ENCODE measurements at regions not wholly inside any gene's neighbourhood (a gene's known extent, or its start where the extent isn't known, plus 50 kb on each side); places are given as distances from the start of the nearest gene placed in this dataset.

GRCh38 chr20:23299673-23300050 is 50.9 kb upstream of the NXT1 start:
- no peaks in the 10 kb centered on the region for H3K36me3 ChIP-seq
- H3K9me3 ChIP-seq = no peaks in the 10 kb centered on the region
- no peak overlapping the region for H3K27ac ChIP-seq
- H3K4me1 ChIP-seq = no peaks in the 10 kb centered on the region
- DNase-seq = no peak
- no peak for TF ChIP-seq CTCF (IDR thresholded peaks at IDR 0.05)
- no peaks in the 10 kb centered on the region for H3K27me3 ChIP-seq
- H3K4me3 ChIP-seq = no peak overlapping the region
- intact Hi-C loops (cut with DNase I; ENCODE audit: low total_unique reads) = no loop called here

GRCh38 chr20:23298926-23299672 is 51.5 kb upstream of the NXT1 start:
- no peak for TF ChIP-seq CTCF (IDR thresholded peaks at IDR 0.05)
- no peak overlapping the region for H3K27ac ChIP-seq
- no peaks in the 10 kb centered on the region for H3K9me3 ChIP-seq
- DNase-seq = no peak
- no peak overlapping the region for H3K4me3 ChIP-seq
- no peaks in the 10 kb centered on the region for H3K36me3 ChIP-seq
- H3K27me3 ChIP-seq = no peaks in the 10 kb centered on the region
- intact Hi-C loops (cut with DNase I; ENCODE audit: low total_unique reads) = no loop called here
- no peaks in the 10 kb centered on the region for H3K4me1 ChIP-seq

GRCh38 chr20:23298155-23298554 is 52.4 kb upstream of the NXT1 start:
- H3K4me3 ChIP-seq = no peak overlapping the region
- no peaks in the 10 kb centered on the region for H3K27me3 ChIP-seq
- H3K27ac ChIP-seq = no peak overlapping the region
- DNase-seq = no peak
- H3K9me3 ChIP-seq = no peaks in the 10 kb centered on the region
- intact Hi-C loops (cut with DNase I; ENCODE audit: low total_unique reads) = no loop called here
- no peaks in the 10 kb centered on the region for H3K4me1 ChIP-seq
- no peak for TF ChIP-seq CTCF (IDR thresholded peaks at IDR 0.05)
- H3K36me3 ChIP-seq = no peaks in the 10 kb centered on the region

GRCh38 chr20:23296841-23297701 is 53.5 kb upstream of the NXT1 start:
- intact Hi-C loops (cut with DNase I; ENCODE audit: low total_unique reads) = no loop called here
- H3K27ac ChIP-seq = no peak overlapping the region
- no peaks in the 10 kb centered on the region for H3K9me3 ChIP-seq
- no peaks in the 10 kb centered on the region for H3K27me3 ChIP-seq
- no peaks in the 10 kb centered on the region for H3K36me3 ChIP-seq
- no peak overlapping the region for H3K4me3 ChIP-seq
- TF ChIP-seq CTCF (IDR thresholded peaks at IDR 0.05) = no peak
- no peaks in the 10 kb centered on the region for H3K4me1 ChIP-seq
- no peak for DNase-seq

GRCh38 chr20:23295934-23296333 is 54.7 kb upstream of the NXT1 start:
- intact Hi-C loops (cut with DNase I; ENCODE audit: low total_unique reads) = no loop called here
- Histone ChIP-seq H3K9me3 (no peaks in the 10 kb centered on the region), H3K4me1 (no peaks in the 10 kb centered on the region), H3K4me3 (no peak overlapping the region), H3K27me3 (no peaks in the 10 kb centered on the region), H3K27ac (no peak overlapping the region), H3K36me3 (no peaks in the 10 kb centered on the region)
- DNase-seq = no peak
- no peak for TF ChIP-seq CTCF (IDR thresholded peaks at IDR 0.05)

Measured in tibial artery (tissue), 4 donors.